ENCODE measurements at regions not wholly inside any gene's neighbourhood (a gene's known extent, or its start where the extent isn't known, plus 50 kb on each side); places are given as distances from the start of the nearest gene placed in this dataset.

- Histone ChIP-seq H3K4me1 (ENCODE audit: insufficient read depth) (no peaks in the 10 kb centered on the region), H4K20me1 (ENCODE audit: insufficient read depth, poor library complexity, severe bottlenecking) (no peaks in the 10 kb centered on the region), H3K4me2 (no peak overlapping the region), H3K4me3 (no peak overlapping the region), H3K9me2 (replicated peaks; ENCODE audit: insufficient read depth) (no peaks in the 10 kb centered on the region), H3K27ac (no peak overlapping the region), H3K9me3 (ENCODE audit: low read depth) (no peaks in the 10 kb centered on the region), H2AFZ (no peak overlapping the region), H3K79me2 (no peaks in the 10 kb centered on the region), H3K27me3 (no peaks in the 10 kb centered on the region), H3K36me3 (replicated peaks; ENCODE audit: insufficient read depth, low read depth) (no peaks in the 10 kb centered on the region)
- DNase-seq (ENCODE audit: low spot score), result no peak
- TF ChIP-seq EZH2 (IDR thresholded peaks at IDR 0.05; ENCODE audit: borderline replicate concordance) (no peak), EZH2phosphoT487 (IDR thresholded peaks at IDR 0.05; ENCODE audit: low read depth, severe bottlenecking, unreplicated experiment) (no peak), CTCF (IDR thresholded peaks at IDR 0.05; ENCODE audit: poor library complexity) (no peak)
Measured at GRCh38 chr4:130368668-130369067, 1272.7 kb downstream of the C4orf33 start.

DNA sequence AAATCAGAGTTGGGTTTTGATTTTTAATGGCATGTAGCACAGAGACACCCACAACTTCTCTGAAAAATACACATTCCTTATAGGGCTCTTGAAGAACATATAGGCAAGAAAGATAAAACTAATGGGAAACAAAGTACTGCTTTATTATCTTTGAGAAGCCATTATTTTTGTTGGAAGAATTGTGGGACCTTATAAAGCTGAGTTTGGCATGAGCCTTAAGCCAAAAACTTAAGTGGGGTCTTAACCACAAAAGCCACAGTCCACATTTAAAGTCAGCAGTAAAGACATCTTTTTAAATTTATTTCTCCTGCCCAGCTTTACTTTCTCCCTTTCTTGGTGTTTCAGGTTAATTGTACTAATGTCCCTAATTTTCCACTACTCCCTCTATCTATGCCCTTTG, 1297.3 kb downstream of the C4orf33 start:
- Histone ChIP-seq H3K27ac (no peak overlapping the region), H3K9me2 (replicated peaks; ENCODE audit: insufficient read depth) (no peaks in the 10 kb centered on the region), H3K4me1 (ENCODE audit: insufficient read depth) (no peaks in the 10 kb centered on the region), H3K9me3 (ENCODE audit: low read depth) (no peaks in the 10 kb centered on the region), H3K27me3 (no peaks in the 10 kb centered on the region), H3K36me3 (replicated peaks; ENCODE audit: insufficient read depth, low read depth) (no peaks in the 10 kb centered on the region), H3K79me2 (no peaks in the 10 kb centered on the region), H3K4me3 (no peak overlapping the region), H4K20me1 (ENCODE audit: insufficient read depth, poor library complexity, severe bottlenecking) (no peaks in the 10 kb centered on the region), H3K4me2 (no peak overlapping the region), H2AFZ (no peak overlapping the region)
- TF ChIP-seq EZH2 (IDR thresholded peaks at IDR 0.05; ENCODE audit: borderline replicate concordance) (no peak), EZH2phosphoT487 (IDR thresholded peaks at IDR 0.05; ENCODE audit: low read depth, severe bottlenecking, unreplicated experiment) (no peak), CTCF (IDR thresholded peaks at IDR 0.05; ENCODE audit: poor library complexity) (no peak)
- no peak for DNase-seq (ENCODE audit: low spot score)

DNA sequence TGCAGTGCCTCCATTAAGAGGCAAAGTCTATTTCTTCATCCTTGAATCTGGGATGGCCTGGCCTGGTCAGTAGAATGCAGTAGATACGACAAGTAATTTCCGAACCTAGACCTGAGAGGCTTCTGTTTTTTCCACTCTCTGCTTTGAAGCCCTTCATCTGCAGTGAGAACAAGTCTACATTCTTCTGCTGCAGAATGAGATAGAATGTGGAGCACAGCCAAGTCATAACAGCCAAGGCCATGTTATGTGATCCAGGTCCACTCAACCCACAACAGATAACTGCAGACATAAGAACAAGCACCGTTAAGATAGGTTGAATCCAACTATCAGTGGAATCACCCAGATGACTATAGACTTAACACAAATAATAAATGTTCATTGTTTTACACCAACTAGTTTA, 1297.7 kb downstream of the C4orf33 start:
- H3K9me3 ChIP-seq (ENCODE audit: low read depth), result no peaks in the 10 kb centered on the region
- no peaks in the 10 kb centered on the region for H3K9me2 ChIP-seq (replicated peaks; ENCODE audit: insufficient read depth)
- TF ChIP-seq CTCF (IDR thresholded peaks at IDR 0.05; ENCODE audit: poor library complexity), result no peak
- TF ChIP-seq EZH2 (IDR thresholded peaks at IDR 0.05; ENCODE audit: borderline replicate concordance), result no peak
- no peak for TF ChIP-seq EZH2phosphoT487 (IDR thresholded peaks at IDR 0.05; ENCODE audit: low read depth, severe bottlenecking, unreplicated experiment)
- no peak overlapping the region for H3K4me2 ChIP-seq
- H3K36me3 ChIP-seq (replicated peaks; ENCODE audit: insufficient read depth, low read depth), result no peaks in the 10 kb centered on the region
- H4K20me1 ChIP-seq (ENCODE audit: insufficient read depth, poor library complexity, severe bottlenecking), result no peaks in the 10 kb centered on the region
- no peaks in the 10 kb centered on the region for H3K4me1 ChIP-seq (ENCODE audit: insufficient read depth)
- H2AFZ ChIP-seq, result no peak overlapping the region
- H3K27me3 ChIP-seq, result no peaks in the 10 kb centered on the region
- WGBS (ENCODE audit: low lambda C conversion rate, missing lambda C conversion rate), result 85% methylated on average over 3 of the region's 3 CpGs
- no peak overlapping the region for H3K27ac ChIP-seq
- no peaks in the 10 kb centered on the region for H3K79me2 ChIP-seq
- no peak overlapping the region for H3K4me3 ChIP-seq
- no peak for DNase-seq (ENCODE audit: low spot score)

DNA sequence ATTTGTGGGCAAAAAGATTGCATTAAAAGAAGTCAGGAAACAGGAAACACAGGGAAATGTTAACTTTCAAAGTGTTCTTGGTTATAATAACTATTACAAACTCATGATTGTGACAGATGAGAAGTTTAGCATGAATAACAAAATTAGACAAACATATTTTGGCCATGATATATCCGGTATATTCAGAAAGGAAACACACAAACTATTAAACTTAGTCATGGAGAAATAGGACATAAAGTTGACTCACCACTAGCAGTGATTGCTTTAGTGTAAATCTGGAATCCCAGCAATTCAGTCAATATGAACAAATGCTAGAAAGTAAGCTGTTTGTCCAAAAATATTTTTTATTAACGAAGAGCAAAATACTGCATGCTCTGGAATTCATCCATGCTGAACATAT, 1299.9 kb downstream of the C4orf33 start:
- no peaks in the 10 kb centered on the region for H3K9me3 ChIP-seq (ENCODE audit: low read depth)
- H3K79me2 ChIP-seq, result no peaks in the 10 kb centered on the region
- 79% methylated on average over 2 of the region's 2 CpGs for WGBS (ENCODE audit: low lambda C conversion rate, missing lambda C conversion rate)
- H3K4me1 ChIP-seq (ENCODE audit: insufficient read depth), result no peaks in the 10 kb centered on the region
- H3K4me3 ChIP-seq, result no peak overlapping the region
- no peaks in the 10 kb centered on the region for H3K9me2 ChIP-seq (replicated peaks; ENCODE audit: insufficient read depth)
- H2AFZ ChIP-seq, result no peak overlapping the region
- no peak overlapping the region for H3K27ac ChIP-seq
- no peaks in the 10 kb centered on the region for H3K36me3 ChIP-seq (replicated peaks; ENCODE audit: insufficient read depth, low read depth)
- H3K27me3 ChIP-seq, result no peaks in the 10 kb centered on the region
- DNase-seq (ENCODE audit: low spot score), result no peak
- no peaks in the 10 kb centered on the region for H4K20me1 ChIP-seq (ENCODE audit: insufficient read depth, poor library complexity, severe bottlenecking)
- H3K4me2 ChIP-seq, result no peak overlapping the region
- TF ChIP-seq CTCF (IDR thresholded peaks at IDR 0.05; ENCODE audit: poor library complexity) (no peak), EZH2 (IDR thresholded peaks at IDR 0.05; ENCODE audit: borderline replicate concordance) (no peak), EZH2phosphoT487 (IDR thresholded peaks at IDR 0.05; ENCODE audit: low read depth, severe bottlenecking, unreplicated experiment) (no peak)

Measured in hepatocyte (in vitro differentiated cells).